Prostate gland (tissue), 2 donors: ENCODE measurements at regions not wholly inside any gene's neighbourhood (a gene's known extent, or its start where the extent isn't known, plus 50 kb on each side); places are given as distances from the start of the nearest gene placed in this dataset.
"Not testable (repeated sequence)": the region's sequence is repeated elsewhere in the genome, so short reads cannot be mapped to it uniquely, and the experiment has no call there.

ENCODE experiments used
- DNase-seq: peaks from one replicate; pipeline ENCODE4 v3.0.0-alpha.2; 2019; ENCODE audit warnings: low spot score
- H3K27ac ChIP-seq, 2 donors: fragments of 200-600 bp; sonication (generic); 2 replicates each; pipeline ENCODE4 v1.5.1; 2017 to 2019
- H3K27me3 ChIP-seq: fragments of 200-600 bp; sonication (generic); replicated peaks from 2 replicates; pipeline ENCODE4 v1.5.1; 2019; ENCODE audit not compliant: insufficient read depth
- H3K36me3 ChIP-seq, 2 donors: fragments of 200-600 bp; sonication (generic); 1 replicate in 1 of 2; 2 replicates in 1 of 2; pipeline versions ENCODE4 v1.5.1 to v1.8.1; 2017 to 2019
- H3K4me1 ChIP-seq: fragments of 200-600 bp; sonication (generic); replicated peaks from 2 replicates; pipeline ENCODE4 v1.5.1; 2019
- H3K4me3 ChIP-seq, 2 donors: fragments of 200-600 bp; sonication (generic); 2 replicates each; pipeline ENCODE4 v1.5.1; 2017 to 2019
- H3K9me3 ChIP-seq: fragments of 200-600 bp; sonication (generic); 2 replicates; pipeline ENCODE4 v1.5.1; 2017
- POLR2A ChIP-seq: fragments of 450-650 bp; IDR thresholded peaks from one replicate; pipeline ENCODE4 v1.6.1; 2016; ENCODE audit warnings: antibody characterized with exemption, mild to moderate bottlenecking
- POLR2AphosphoS5 ChIP-seq: sonication (generic); formaldehyde crosslinking; IDR thresholded peaks from one replicate; pipeline ENCODE4 v1.6.1; 2017; ENCODE audit warnings: antibody characterized with exemption
- WGBS: methylation state at CpG from one replicate; pipeline ENCODE4 v1.1.5; 2018; 5-methylcytosine and 5-hydroxymethylcytosine counted together
- intact Hi-C: fragments of 100-400 bp; cut with DNase I; formaldehyde crosslinking; loops from one replicate; pipeline ENCODE4 v1.14.2; 2022
- TF ChIP-seq, protein P1 (sequence below), 4 experiments: fragments of 200-600 bp in 2 of 4; fragments of 450-650 bp in 2 of 4; sonication (generic) in 2 of 4; IDR thresholded peaks; 1 replicate in 3 of 4; 2 replicates in 1 of 4; pipeline ENCODE4 v1.5.1; 2016 to 2019; ENCODE audit warnings: antibody characterized with exemption in 4 of 4, mild to moderate bottlenecking in 2 of 4, moderate library complexity in 2 of 4

DNA sequence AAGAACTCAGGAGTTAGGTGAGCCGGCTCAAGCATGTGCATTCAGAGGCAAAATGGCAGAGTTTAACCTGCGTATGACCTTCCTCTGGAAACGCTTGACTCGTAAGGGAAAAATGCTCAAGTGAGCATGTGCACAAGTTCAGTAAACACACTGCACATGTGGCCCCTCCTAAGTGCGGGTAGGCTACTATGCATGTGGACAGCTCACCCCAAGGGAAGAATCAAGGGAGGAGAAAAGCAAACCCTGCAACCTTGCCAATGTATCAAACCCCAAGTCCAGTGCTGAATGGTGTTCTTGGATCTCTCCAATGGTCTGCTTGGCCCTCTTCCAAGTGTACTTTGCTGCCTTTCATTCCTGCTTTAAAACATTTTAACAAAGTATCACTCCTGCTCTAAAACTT lies 407.1 kb downstream of the ADAM29 start:
- H3K4me1 ChIP-seq, result no peaks in the 10 kb centered on the region
- no peak overlapping the region for H3K27ac ChIP-seq
- intact Hi-C loops, result no loop called here
- H3K36me3 ChIP-seq, result no peaks in the 10 kb centered on the region
- WGBS, result 89% methylated on average over 5 of the region's 5 CpGs
- no peaks in the 10 kb centered on the region for H3K9me3 ChIP-seq
- TF ChIP-seq, protein P1, sequence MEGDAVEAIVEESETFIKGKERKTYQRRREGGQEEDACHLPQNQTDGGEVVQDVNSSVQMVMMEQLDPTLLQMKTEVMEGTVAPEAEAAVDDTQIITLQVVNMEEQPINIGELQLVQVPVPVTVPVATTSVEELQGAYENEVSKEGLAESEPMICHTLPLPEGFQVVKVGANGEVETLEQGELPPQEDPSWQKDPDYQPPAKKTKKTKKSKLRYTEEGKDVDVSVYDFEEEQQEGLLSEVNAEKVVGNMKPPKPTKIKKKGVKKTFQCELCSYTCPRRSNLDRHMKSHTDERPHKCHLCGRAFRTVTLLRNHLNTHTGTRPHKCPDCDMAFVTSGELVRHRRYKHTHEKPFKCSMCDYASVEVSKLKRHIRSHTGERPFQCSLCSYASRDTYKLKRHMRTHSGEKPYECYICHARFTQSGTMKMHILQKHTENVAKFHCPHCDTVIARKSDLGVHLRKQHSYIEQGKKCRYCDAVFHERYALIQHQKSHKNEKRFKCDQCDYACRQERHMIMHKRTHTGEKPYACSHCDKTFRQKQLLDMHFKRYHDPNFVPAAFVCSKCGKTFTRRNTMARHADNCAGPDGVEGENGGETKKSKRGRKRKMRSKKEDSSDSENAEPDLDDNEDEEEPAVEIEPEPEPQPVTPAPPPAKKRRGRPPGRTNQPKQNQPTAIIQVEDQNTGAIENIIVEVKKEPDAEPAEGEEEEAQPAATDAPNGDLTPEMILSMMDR (IDR thresholded peaks at IDR 0.05), result no peak
- TF ChIP-seq POLR2A (no peak), POLR2AphosphoS5 (no peak)
- no peaks in the 10 kb centered on the region for H3K27me3 ChIP-seq
- H3K4me3 ChIP-seq, result no peak overlapping the region
- DNase-seq, result no peak

DNA sequence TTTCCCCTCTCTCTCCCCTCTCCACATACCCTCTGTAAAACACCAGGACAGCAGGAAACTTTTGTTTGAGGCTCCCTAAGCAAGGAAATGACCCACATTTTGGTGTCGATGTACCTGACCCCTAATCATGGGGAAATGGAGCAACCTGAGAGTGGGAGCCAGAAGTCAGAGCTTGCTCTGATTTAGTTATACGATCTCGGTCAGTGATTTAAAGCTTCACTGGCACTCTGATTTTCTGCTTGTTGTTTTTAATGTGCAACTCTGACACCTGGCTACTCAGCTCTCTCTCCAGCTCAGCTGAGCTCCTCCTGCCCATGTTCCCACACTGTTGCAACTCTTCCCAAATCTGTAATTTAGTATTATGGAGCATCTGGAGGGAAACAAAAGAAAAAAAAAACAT lies 408.6 kb downstream of the ADAM29 start:
- Histone ChIP-seq H3K4me3 (no peak overlapping the region), H3K4me1 (no peaks in the 10 kb centered on the region), H3K36me3 (no peaks in the 10 kb centered on the region), H3K27me3 (no peaks in the 10 kb centered on the region), H3K9me3 (no peaks in the 10 kb centered on the region), H3K27ac (no peak overlapping the region)
- no peak for TF ChIP-seq POLR2A
- no peak for TF ChIP-seq POLR2AphosphoS5
- TF ChIP-seq, protein P1 (IDR thresholded peaks at IDR 0.05), result no peak
- intact Hi-C loops, result no loop called here
- WGBS, result 49% methylated on average over 3 of the region's 3 CpGs
- DNase-seq, result no peak

DNA sequence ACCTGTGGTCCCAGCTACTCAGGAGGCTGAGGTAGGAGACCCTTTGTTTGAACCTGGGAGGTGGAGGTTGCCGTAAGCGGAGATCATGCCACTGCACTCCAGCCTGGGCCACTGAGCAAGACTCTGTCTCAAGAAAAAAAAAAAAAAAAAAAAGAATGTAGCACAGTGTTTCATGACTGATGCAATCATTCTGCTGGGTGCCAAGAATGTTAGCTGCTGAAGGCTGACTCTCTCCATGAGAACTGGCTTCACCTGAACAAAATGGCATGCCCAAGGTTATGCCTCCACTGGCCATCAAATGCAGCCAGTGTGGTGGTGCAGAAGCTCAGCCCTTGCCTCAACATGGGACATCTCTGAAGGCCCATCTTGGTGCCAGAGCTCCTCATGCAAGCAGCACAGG lies 412.1 kb downstream of the ADAM29 start:
- WGBS, result 100% methylated on average over 2 of the region's 2 CpGs
- Histone ChIP-seq H3K4me1 (no peaks in the 10 kb centered on the region), H3K27me3 (no peaks in the 10 kb centered on the region), H3K27ac (no peak overlapping the region), H3K36me3 (no peaks in the 10 kb centered on the region), H3K4me3 (no peak overlapping the region), H3K9me3 (no peaks in the 10 kb centered on the region)
- intact Hi-C loops, result no loop called here
- TF ChIP-seq POLR2AphosphoS5, result no peak
- no peak for TF ChIP-seq POLR2A
- TF ChIP-seq, protein P1 (IDR thresholded peaks at IDR 0.05), result no peak
- no peak for DNase-seq

DNA sequence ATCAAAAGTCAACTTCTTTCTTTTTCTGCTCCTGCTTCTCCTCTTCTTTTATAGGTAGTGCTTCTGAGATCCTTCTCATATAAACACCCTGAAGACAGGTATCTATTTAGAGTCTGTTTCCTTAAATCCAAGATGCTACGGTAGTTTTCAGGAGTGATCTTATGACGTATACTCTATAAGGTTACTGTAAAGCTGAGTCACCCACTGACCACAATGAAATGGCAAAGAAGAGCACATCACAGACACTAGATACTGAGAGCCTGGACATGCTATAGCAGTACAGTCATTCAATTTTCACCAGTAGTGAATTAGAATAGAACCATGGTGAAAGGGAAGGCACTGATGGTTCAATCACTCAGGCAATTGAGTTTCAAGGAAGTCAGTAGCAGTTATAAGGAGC lies 412.5 kb downstream of the ADAM29 start:
- TF ChIP-seq, protein P1 (IDR thresholded peaks at IDR 0.05), result no peak
- TF ChIP-seq POLR2AphosphoS5, result no peak
- no peak for TF ChIP-seq POLR2A
- H3K4me1 ChIP-seq, result no peaks in the 10 kb centered on the region
- H3K9me3 ChIP-seq, result no peaks in the 10 kb centered on the region
- 85% methylated on average over 2 of the region's 2 CpGs for WGBS
- H3K27me3 ChIP-seq, result no peaks in the 10 kb centered on the region
- no peak for DNase-seq
- H3K27ac ChIP-seq, result no peak overlapping the region
- H3K4me3 ChIP-seq, result no peak overlapping the region
- H3K36me3 ChIP-seq, result no peaks in the 10 kb centered on the region
- intact Hi-C loops, result no loop called here

DNA sequence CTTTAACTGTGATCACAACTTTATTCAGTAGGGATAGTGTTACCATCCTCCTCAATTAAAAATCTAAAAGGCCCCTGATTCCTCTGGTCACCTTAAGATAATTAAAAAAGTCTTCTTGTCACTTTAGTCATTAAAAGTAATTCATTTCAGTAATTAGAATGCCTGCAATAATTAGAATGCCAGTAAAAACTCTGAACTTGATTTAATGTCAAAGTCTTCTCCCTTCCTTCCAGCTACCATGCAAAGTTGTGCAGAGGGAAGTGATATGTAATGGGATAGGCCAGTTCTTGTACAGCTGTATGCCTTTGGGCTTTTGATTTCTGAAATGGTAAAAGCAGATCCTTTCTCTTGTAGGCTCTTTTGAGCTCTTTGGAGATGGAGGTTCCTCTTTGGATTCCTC lies 417.2 kb downstream of the ADAM29 start:
- no peak for DNase-seq
- intact Hi-C loops, result no loop called here
- H3K4me1 ChIP-seq, result no peaks in the 10 kb centered on the region
- H3K9me3 ChIP-seq, result no peaks in the 10 kb centered on the region
- no peaks in the 10 kb centered on the region for H3K36me3 ChIP-seq
- TF ChIP-seq POLR2A, result no peak
- TF ChIP-seq, protein P1 (IDR thresholded peaks at IDR 0.05), result no peak
- TF ChIP-seq POLR2AphosphoS5, result no peak
- no peaks in the 10 kb centered on the region for H3K27me3 ChIP-seq
- no peak overlapping the region for H3K4me3 ChIP-seq
- no peak overlapping the region for H3K27ac ChIP-seq

DNA sequence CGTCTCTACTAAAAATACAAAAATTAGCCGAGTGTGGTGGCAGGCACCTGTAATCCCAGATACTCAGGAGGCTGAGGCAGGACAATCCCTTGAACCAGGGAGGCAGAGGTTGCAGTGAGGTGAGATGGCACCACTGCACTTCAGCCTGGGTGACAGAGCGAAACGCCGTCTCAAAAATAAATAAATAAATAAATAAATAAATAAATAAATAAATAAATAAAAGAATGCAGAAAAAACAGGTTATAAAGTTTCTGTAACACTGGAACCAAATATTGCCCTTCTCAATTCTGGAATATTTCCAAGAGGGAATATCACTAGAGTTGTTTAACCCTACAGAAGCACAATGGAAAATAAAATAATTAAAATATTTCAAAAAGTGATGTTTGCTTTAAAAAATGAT lies 418.4 kb downstream of the ADAM29 start:
- H3K4me3 ChIP-seq, H3K36me3 ChIP-seq, DNase-seq, H3K27me3 ChIP-seq, H3K4me1 ChIP-seq, H3K9me3 ChIP-seq, H3K27ac ChIP-seq, intact Hi-C loops: not testable (repeated sequence)
- WGBS, result 95% methylated on average over 5 of the region's 5 CpGs
